ENCODE measurements at regions not wholly inside any gene's neighbourhood (a gene's known extent, or its start where the extent isn't known, plus 50 kb on each side); places are given as distances from the start of the nearest gene placed in this dataset.

DNA sequence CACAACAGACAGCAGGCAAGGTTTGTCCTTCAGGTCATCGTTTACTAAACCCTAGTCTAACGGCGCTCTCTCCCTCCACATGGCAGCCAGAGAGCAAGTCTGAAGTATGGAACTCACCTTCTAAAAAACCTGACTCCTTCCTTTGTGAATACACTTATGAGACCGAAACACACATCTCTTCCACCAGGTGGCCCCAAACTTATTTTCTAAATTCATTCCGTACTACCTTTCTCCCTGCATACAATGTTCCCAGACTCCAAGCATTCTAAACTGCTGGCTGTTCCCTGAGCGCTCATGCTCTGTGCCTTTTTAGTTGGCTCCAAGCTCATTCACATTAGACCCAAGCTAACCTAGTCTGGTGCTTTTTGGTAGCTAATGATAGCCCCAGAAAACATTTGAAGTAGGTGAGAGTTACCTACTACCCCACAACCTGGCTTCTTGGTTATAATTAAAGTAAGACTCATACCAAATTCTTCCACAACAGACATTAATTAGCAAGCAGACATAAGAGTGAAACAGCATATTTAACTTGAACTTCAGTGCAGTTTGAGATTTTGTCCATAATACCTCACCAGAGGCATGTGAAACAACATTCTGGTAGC, 67.6 kb upstream of the DCLK2 start:
- intact Hi-C loops (cut with micrococcal nuclease): loop anchor here (5.0 to 10.0 kb wide), 2 partner anchors 197 to 864 kb away; no protein-coding TSS in a partner anchor
- BruUV-seq (replicated peaks): no TSS peak
- H4K20me1 ChIP-seq (replicated peaks; ENCODE audit: control insufficient read depth, insufficient read depth, low read length): no peaks in the 10 kb centered on the region

More for the DNA sequence above, 67.6 kb upstream of the DCLK2 start:
- peak; percentile 32 for FAIRE-seq
- 5% methylated on average over 6 of the region's 6 CpGs for WGBS (ENCODE audit: insufficient coverage, low coverage, missing lambda C conversion rate)
- DNase-seq (ENCODE audit: extremely low read depth in 1 of 4, low spot score in 3 of 4): peak; percentile 12 to 41 (median 18)
- Histone ChIP-seq H3K36me3 (ENCODE audit: control insufficient read depth, insufficient read depth, low read length) (no peaks in the 10 kb centered on the region), H3K4me1 (replicated peaks in 1 of 2; ENCODE audit: control insufficient read depth in 2 of 2, insufficient read depth in 2 of 2, low read length in 2 of 2) (no peaks in the 10 kb centered on the region), H3K79me2 (ENCODE audit: control insufficient read depth, insufficient read depth, low read length) (no peaks in the 10 kb centered on the region), H3K27me3 (ENCODE audit: control insufficient read depth in 2 of 2, insufficient read depth in 2 of 2, low read length in 2 of 2) (no peaks in the 10 kb centered on the region), H3K9me1 (ENCODE audit: control insufficient read depth, insufficient read depth, low read length) (no peaks in the 10 kb centered on the region), H2AFZ (ENCODE audit: low read depth, low read length) (no peak overlapping the region), H3K4me2 (ENCODE audit: insufficient read depth, low read length) (no peak overlapping the region), H3K4me3 (no peak overlapping the region), H3K9me3 (replicated peaks; ENCODE audit: control insufficient read depth, insufficient read depth, low read depth, low read length) (no peaks in the 10 kb centered on the region), H3K9ac (ENCODE audit: insufficient read depth in 1 of 2, low read depth in 2 of 2, low read length in 2 of 2) (no peak overlapping the region), H3K27ac (ENCODE audit: extremely low read depth, low read depth, low read length) (no peak overlapping the region)
- CTCF ChIA-PET (ENCODE audit: low intra/inter-chr PET ratio): interaction anchor here (0.6 kb wide), 1 partner anchor 111 kb away, joined by 3 read pairs; no protein-coding TSS in a partner anchor
- peak; percentile 87 for ATAC-seq
- TF ChIP-seq, protein P1, sequence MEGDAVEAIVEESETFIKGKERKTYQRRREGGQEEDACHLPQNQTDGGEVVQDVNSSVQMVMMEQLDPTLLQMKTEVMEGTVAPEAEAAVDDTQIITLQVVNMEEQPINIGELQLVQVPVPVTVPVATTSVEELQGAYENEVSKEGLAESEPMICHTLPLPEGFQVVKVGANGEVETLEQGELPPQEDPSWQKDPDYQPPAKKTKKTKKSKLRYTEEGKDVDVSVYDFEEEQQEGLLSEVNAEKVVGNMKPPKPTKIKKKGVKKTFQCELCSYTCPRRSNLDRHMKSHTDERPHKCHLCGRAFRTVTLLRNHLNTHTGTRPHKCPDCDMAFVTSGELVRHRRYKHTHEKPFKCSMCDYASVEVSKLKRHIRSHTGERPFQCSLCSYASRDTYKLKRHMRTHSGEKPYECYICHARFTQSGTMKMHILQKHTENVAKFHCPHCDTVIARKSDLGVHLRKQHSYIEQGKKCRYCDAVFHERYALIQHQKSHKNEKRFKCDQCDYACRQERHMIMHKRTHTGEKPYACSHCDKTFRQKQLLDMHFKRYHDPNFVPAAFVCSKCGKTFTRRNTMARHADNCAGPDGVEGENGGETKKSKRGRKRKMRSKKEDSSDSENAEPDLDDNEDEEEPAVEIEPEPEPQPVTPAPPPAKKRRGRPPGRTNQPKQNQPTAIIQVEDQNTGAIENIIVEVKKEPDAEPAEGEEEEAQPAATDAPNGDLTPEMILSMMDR (IDR thresholded peaks at IDR 0.05 in 2 of 3, conservative IDR thresholded peaks at IDR 0.05 in 1 of 3; ENCODE audit: insufficient read depth in 2 of 3, low read depth in 1 of 3, low read length in 3 of 3): peak; percentile 28 to 49 (median 47); a peak in 4 of 6 replicates
- 0 out of 2 replicates have a peak, but pooled peaks have one; percentile 9 for TF ChIP-seq TEAD4 (IDR thresholded peaks at IDR 0.05; ENCODE audit: low read length)
- TF ChIP-seq TEAD4 (CRISPR knock-in tag; IDR thresholded peaks at IDR 0.05; ENCODE audit: borderline replicate concordance): no peak
- TF ChIP-seq JUNB (CRISPR knock-in tag; conservative IDR thresholded peaks at IDR 0.05): no peak
- TF ChIP-seq RAD21 (CRISPR knock-in tag; conservative IDR thresholded peaks at IDR 0.05 in 1 of 2, IDR thresholded peaks at IDR 0.05 in 1 of 2): peak in 1 of 2 experiments; percentile 43; a peak in 2 of 4 replicates
- TF ChIP-seq, protein P2, sequence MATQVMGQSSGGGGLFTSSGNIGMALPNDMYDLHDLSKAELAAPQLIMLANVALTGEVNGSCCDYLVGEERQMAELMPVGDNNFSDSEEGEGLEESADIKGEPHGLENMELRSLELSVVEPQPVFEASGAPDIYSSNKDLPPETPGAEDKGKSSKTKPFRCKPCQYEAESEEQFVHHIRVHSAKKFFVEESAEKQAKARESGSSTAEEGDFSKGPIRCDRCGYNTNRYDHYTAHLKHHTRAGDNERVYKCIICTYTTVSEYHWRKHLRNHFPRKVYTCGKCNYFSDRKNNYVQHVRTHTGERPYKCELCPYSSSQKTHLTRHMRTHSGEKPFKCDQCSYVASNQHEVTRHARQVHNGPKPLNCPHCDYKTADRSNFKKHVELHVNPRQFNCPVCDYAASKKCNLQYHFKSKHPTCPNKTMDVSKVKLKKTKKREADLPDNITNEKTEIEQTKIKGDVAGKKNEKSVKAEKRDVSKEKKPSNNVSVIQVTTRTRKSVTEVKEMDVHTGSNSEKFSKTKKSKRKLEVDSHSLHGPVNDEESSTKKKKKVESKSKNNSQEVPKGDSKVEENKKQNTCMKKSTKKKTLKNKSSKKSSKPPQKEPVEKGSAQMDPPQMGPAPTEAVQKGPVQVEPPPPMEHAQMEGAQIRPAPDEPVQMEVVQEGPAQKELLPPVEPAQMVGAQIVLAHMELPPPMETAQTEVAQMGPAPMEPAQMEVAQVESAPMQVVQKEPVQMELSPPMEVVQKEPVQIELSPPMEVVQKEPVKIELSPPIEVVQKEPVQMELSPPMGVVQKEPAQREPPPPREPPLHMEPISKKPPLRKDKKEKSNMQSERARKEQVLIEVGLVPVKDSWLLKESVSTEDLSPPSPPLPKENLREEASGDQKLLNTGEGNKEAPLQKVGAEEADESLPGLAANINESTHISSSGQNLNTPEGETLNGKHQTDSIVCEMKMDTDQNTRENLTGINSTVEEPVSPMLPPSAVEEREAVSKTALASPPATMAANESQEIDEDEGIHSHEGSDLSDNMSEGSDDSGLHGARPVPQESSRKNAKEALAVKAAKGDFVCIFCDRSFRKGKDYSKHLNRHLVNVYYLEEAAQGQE (IDR thresholded peaks at IDR 0.05; ENCODE audit: borderline replicate concordance): peak; percentile 24; the same call in 1 of the 2 replicates
- TF ChIP-seq, protein P2 (CRISPR knock-in tag; IDR thresholded peaks at IDR 0.05; ENCODE audit: low read depth): no peak
- TF ChIP-seq ZSCAN29 (IDR thresholded peaks at IDR 0.05): no peak
- TF ChIP-seq BHLHE40 (IDR thresholded peaks at IDR 0.05; ENCODE audit: low read length): no peak
- in situ Hi-C loops (cut with MboI): loop anchor here (25.0 kb wide), 1 partner anchor 852 kb away; no protein-coding TSS in a partner anchor
- POLR2A ChIA-PET: no interaction called here

All from K562 (cell line).